ENCODE measurements at regions not wholly inside any gene's neighbourhood (a gene's known extent, or its start where the extent isn't known, plus 50 kb on each side); places are given as distances from the start of the nearest gene placed in this dataset.

DNA sequence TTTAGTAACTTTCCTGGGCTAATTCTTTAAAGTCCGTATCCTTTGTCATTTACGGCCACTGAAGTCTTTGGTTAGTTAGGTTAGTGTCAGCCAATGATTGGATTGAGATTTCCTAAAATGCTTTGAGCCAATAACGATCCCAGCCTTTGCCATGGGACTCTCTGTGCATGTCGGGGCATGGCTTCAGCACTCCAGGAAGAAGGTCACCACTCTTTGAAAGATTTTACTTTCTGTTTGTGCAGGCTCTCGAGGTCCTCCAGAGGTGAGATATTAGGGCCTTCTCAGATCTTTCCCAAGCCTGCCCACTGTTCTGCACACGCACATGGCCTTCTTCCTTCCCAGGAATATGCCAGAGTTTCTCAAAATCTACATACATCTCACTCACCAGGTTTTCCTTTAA lies 153.7 kb upstream of the ARGLU1 start:
- DNase-seq (ENCODE audit: low spot score) = no peak

DNA sequence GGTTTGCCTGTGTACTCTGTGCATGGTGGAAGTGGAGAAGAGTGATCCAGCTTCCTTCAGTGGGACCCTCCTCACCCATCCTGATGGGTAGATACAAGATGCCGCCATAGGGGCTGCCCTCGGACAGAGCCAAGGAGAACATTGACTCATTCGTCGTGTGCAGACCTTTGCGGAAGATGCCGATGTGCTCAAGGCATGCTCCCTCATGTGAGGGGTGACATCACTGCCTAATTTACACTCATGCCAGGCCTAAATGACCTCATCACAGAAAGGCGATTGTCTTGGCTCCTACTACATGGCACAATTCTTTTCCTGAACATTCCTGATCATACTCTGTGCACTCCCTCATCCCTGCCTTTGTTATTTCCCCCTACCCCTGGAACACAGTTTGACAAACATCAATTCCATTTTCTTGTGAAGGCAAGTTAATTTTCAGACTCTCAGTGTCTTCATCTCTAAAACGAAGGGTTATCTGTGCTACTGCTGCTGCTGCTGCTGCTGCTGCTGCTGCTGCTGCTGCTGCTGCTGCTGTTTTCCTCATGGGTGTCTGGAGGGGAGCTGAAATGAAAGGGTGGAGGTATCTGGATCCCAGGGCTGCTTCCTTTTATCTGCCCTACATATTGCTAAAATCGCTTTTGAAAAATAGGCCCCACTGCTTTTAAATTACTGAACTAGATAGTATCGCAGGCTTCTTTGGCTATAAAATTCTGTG lies 146.5 kb upstream of the ARGLU1 start:
- DNase-seq (ENCODE audit: low spot score) = no peak

DNA sequence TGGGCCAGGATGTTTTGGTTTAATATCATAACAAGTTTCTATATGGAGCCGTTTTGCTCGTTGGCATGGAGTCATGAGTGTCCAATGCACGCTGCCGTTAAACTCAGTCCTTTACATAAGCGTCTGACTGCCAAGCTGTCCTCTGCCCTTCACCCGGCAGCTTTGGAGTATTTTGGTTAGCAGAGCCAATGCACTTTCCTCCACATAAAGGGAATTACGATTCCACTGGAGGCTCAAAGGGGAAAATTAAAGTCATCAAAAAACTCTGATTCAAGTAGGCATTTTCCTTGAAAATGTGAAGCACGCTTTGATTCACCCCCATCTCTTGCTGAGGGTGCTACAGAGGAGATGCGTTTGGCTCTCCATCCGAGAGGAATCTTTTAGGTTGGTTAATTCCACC lies 144.4 kb upstream of the ARGLU1 start:
- DNase-seq (ENCODE audit: low spot score) = no peak

GRCh38 chr13:106710266-106710665 lies 142.3 kb upstream of the ARGLU1 start:
- no peak for DNase-seq (ENCODE audit: low spot score)

GRCh38 chr13:106709522-106709921 lies 141.6 kb upstream of the ARGLU1 start:
- no peak for DNase-seq (ENCODE audit: low spot score)

GRCh38 chr13:106702505-106702904 lies 134.6 kb upstream of the ARGLU1 start:
- no peak for DNase-seq (ENCODE audit: low spot score)

- DNase-seq (ENCODE audit: low spot score) = no peak
These were observed 133.9 kb upstream of the ARGLU1 start for GRCh38 chr13:106701771-106702341.

DNA sequence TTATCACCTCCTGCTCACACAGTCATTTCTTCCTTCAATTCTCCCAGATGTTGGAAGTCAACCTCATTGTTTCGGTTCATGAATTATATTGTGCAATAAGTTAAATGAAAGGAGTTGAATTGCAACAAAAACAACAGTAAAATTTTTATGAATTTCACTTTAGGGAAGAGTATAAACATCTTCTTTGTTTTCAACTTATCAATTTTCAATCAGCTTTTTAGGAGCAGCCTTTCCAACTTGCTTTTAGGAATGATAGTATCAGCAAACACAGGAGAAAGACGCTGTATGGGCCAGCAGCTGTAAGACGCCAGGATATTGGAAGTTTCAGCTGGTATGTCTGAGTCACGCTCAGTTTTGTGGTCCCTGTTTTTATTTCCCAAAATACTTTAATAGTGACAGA lies 132.5 kb upstream of the ARGLU1 start:
- DNase-seq (ENCODE audit: low spot score) = no peak

DNA sequence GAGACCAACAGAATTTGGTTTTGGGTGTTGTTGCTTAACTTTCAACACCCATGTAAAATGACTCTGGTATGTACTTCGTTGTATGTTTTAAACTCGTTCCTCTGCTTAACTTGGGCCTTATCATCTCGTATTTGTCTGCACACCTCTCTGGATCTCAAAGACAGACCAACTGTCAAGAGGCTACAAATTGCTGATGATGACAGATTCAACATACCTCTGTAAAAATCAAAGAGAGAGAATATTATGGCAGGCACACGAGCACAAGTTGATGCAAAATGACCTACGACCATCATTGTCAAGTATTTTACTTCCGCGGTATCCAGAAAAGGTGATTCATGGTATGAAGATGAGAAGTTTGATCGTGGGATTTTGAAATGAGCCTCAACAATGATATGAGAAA lies 132.1 kb upstream of the ARGLU1 start:
- no peak for DNase-seq (ENCODE audit: low spot score)

DNA sequence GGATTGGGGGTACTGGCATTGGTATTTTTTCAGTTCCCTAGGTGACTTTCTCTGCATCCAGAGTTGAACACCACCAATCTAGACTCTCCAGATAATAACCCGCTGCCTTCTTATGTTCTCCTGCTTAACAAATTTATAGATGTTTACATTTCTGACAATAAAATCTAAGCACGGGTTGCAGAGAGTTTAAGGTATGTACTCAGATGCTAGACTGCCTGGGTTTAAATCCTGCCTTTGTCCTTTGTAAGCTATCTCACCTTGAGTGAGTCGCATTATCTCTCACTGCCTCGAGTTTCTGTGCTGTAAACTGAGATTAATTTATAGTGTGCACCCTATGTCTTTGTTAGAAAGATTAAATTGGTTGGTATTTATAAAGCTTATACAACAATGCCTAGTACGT lies 131.4 kb upstream of the ARGLU1 start:
- no peak for DNase-seq (ENCODE audit: low spot score)

DNA sequence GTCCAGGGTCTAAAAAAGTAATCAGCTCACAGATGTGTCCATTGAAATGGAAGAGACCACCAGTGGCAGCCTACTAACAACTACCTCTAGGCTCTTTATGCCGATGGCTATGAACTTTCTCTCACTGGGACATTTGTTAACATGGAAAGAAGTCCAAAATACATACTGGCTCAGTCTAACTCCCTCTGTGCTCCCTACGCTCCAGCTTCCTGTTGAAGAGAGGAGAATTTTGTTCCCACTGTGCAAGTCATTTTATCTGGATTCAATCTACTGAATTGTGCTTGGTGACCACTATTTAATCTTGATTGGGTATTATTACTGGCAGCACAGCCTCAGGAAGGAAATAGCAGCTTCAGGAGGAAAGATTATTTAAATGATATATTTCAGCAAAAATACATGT lies 128.8 kb upstream of the ARGLU1 start:
- DNase-seq (ENCODE audit: low spot score) = no peak

- no peak for DNase-seq (ENCODE audit: low spot score)
These were observed 128.2 kb upstream of the ARGLU1 start for GRCh38 chr13:106696140-106696539.

- DNase-seq (ENCODE audit: low spot score) = no peak
These were observed 127.2 kb upstream of the ARGLU1 start for GRCh38 chr13:106695139-106695538.

DNA sequence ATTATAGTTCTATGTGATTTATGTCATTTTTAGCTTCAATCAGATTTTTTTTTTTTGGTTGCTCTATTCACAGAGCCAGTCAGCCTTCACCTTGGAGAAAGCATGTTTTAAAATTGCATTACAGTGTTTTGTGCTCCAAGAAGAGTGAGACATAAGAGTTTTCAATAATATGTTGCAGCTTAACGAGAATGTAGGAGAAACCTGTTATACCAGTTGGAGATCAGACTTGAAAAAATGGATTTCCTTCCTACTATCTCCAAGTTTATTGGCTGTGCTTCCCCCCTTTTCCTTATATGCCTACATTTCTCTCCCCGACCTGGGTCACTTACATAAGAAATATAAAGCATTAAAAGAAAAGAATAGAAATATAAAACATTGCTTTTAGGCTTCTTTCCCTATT lies 123.9 kb upstream of the ARGLU1 start:
- no peak for DNase-seq (ENCODE audit: low spot score)

GRCh38 chr13:106691341-106691740 lies 123.4 kb upstream of the ARGLU1 start:
- DNase-seq (ENCODE audit: low spot score) = no peak

DNA sequence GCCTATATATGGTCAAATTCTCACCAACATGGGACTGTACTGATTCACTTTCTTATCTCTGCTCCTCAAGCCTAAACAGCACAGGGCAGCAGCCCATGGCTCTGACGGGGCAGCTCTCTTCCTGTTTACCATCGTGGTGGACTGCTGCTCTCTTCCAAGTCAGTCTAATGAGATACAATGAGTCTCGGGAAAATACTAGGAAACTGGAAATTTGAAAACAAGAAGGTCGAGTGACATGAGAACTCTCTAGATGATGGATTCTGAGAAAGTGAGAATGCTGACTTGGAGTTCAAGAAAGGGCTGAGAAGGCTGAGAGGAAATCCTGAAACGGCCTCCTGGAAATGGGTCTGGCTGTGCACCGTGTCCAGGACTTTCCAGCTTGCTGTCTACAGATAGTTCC lies 122.8 kb upstream of the ARGLU1 start:
- DNase-seq (ENCODE audit: low spot score) = no peak

DNA sequence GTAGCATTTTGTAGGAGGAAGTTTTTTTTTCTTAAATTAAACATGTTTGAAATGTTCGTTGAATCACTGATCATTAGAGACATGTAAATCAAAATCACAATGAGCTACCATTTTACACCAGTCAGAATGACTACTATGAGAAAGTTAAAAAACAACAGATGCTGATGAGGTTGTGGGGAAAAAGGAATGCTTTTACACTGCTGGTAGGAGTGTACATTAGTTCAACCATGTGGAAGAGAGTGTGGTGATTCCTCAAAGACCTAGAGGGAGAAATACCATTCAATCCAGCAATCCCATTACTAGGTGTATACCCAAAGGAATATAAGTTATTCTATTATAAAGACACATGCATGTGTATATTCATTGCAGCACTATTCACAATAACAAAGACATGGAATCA lies 122.0 kb upstream of the ARGLU1 start:
- DNase-seq (ENCODE audit: low spot score) = no peak

DNA sequence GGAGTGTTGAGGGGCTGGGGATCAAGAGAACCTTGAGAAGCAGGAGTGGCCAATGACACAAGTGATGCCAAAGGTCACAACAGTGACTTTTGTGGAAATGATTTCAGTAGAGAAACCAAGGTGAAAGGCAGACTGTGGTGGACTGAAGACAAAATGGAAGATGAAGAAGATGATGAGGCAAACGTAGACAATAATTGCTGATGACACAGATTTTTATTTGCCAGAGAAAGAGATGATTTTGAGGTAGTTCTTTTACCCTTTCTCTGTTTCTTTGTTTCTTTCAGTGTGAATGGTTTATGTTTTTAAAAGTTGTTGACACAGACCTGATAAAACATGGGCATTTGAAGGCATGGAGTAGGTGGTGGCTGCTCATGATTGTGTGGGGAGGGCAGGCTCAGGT lies 121.0 kb upstream of the ARGLU1 start:
- no peak for DNase-seq (ENCODE audit: low spot score)

- DNase-seq (ENCODE audit: low spot score) = no peak
These were observed 118.2 kb upstream of the ARGLU1 start for GRCh38 chr13:106686163-106686562.

GRCh38 chr13:106685143-106685542 lies 117.2 kb upstream of the ARGLU1 start:
- no peak for DNase-seq (ENCODE audit: low spot score)

- no peak for DNase-seq (ENCODE audit: low spot score)
These were observed 116.0 kb upstream of the ARGLU1 start for GRCh38 chr13:106683918-106684317.

DNA sequence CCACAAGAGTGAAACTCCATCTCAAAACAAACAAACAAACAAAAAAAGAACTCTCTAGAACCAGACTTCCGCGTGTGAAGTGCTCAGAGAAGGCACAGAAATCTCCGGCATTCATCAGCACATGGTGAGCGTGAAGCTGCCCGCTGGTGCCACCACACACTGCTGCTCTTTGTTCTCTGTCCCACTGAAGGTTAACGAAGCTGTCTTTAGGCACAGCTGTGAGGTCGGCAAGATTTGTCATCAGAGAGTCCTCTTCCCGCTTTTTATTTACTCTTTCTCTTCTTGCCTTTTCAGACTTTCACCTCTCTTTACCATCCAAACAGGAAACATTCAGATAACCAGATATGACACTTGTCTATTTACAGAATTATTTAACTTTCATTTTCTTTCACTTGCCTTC lies 115.2 kb upstream of the ARGLU1 start:
- DNase-seq (ENCODE audit: low spot score) = no peak

GRCh38 chr13:106681997-106682396 lies 114.1 kb upstream of the ARGLU1 start:
- DNase-seq (ENCODE audit: low spot score) = no peak

DNA sequence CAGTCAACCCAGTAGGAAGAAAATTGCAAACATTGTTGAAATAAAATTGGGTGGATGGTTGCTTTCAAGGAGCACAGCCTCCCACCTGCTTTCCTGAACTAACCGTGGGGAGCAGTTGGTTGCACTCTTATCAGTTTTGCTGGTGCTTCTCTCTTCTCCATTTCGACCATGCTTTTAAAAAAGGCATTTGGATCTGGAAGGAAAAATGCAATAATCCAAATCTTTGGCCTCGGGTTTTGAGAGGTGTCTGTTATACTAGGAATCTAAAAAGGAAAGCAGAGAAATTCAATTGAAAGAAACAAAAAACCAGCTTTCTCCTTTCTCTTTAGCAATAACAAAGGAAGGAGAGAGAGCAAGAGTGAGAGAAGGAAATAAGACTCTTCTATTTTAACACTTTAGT lies 113.6 kb upstream of the ARGLU1 start:
- DNase-seq (ENCODE audit: low spot score) = no peak

Measured in ecto neural progenitor cell (in vitro differentiated cells).